Medulla oblongata (tissue), 1 donor: ENCODE measurements at regions not wholly inside any gene's neighbourhood (a gene's known extent, or its start where the extent isn't known, plus 50 kb on each side); places are given as distances from the start of the nearest gene placed in this dataset.
"Not testable (repeated sequence)": the region's sequence is repeated elsewhere in the genome, so short reads cannot be mapped to it uniquely, and the experiment has no call there.

Experiments
- DNase-seq: peaks from one replicate; pipeline ENCODE4 v3.0.0-alpha.2; 2015; ENCODE audit errors: extremely low spot score

DNA sequence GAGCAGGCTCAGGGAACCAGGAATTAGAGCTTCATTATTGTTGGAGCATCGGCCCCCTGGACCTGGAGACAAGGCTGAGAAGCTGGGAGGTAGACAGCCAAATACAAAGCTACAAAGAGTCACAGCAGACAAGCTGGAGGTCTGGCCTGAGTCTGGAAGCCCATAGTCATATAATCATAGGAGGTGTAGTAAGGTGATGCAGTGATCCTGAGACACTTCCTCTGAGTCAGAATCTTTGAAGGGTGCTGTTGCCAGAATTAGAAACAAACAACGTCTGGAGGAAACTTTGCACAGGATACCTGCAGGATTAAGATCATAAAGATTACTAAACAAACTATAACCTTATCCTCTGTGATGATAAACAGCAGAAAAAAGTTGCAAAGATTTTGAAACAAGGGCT is 213.8 kb downstream of the DSC3 start:
- no peak for DNase-seq

DNA sequence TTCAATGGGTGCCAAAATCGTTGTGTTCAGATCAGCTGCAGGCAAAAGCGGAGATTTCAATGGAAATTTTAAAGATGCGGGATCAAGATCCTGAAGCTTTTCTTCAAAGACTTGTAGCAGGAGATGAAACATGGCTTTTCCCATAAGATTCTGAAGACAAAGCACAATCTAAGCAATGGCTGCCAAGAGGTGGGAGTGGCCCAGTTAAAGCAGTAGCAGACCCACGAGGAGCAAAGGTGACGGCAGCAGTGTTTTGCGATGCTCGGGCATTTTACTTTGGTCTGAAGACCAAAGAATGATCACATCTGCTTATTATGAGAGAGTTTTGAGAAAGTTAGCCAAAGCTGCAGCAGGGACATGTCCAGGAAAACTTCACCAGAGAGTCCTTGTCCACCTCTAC is 222.9 kb downstream of the DSC3 start:
- no peak for DNase-seq

DNA sequence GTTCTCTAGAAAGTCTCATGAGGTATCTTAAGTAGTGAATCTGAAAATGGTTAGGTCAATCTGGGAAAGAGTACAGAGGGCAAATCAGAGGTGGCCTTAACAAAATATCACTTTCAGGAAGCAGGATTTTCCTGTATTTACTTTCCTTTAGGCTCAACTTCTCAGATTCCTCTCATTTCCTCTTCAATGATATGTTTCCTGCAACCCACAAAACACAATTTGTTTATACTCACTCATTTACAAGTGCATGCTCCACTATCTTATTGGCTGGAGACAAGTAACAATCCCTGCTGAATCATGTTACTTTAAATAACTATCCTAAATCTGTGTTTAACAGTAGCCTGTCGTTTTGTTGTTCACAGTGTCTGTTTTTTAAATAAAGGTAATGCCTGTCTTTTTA is 228.1 kb downstream of the DSC3 start:
- no peak for DNase-seq

DNA sequence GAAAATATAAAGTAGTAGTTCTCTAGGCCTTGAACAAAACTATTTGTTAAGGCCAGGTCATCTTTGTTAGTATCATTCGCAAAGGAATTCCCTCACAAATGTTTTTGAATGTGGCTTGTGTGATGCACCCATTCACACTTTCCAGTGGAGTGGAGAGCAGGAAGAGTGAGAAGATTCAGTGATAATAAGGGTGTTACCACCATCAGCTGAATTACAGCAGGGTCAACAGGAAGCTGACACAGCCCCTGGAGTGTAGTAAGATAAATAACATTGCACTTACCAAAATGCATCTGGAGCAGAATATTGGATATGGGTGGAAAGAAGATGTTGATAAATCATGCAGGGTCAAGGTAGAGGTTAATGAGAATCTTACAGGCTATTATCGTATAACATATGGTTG is 231.0 kb downstream of the DSC3 start:
- no peak for DNase-seq

DNA sequence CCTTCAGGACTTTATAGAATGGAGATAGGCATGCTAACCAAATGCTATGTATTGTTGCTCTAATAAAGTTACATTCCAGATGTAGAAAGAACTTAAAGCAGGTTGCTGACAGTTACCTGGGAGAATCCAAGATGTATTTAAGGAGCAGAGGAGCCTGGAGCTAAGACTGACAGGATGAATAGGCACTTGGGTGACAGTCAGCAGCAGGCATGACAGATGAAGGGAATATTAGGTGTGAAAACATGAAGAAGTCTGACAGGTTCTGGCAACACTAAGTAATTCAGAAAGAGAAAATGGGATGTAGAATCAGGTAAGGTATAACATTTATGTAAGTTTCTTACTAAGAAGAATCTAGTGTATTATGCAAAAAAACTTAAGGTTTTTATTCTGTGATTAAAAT is 232.0 kb downstream of the DSC3 start:
- no peak for DNase-seq

DNA sequence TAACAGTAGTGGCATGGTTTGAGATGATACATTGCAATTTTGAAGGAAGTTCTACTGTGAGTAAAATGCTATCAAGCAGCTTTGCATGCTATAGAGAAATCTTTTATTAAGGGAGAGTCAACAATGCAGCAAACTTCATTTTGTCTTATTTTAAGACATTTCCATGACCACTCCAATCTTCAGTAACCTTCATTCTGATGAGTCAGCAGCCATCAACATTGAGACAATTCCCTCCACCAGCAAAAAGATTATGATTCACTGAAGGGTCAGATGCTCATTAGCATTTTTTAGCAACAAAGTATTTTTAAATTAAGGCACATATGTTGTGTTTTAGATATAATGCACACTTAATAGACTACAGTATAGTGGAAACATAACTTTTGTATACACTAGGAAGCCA is 235.7 kb downstream of the DSC3 start:
- no peak for DNase-seq

DNA sequence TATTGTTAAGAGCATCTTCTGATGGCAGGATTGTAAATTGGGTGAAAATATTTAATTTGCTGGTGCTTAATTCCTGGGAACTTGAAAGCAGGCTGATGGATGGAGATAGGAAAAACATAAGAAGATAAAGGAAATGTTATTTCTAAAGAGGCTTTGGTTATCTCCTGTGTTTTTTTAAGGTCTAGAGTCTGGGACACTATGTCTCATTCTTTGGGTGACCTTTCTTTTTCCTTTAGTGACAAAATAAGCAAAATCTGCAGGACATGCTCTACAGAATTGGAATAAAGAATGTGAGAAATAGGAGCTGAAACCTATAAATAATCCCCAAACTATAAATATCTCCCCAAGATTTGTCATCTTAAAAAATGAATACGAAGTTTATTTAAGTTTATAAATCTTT is 241.7 kb downstream of the DSC3 start:
- DNase-seq, result no peak

DNA sequence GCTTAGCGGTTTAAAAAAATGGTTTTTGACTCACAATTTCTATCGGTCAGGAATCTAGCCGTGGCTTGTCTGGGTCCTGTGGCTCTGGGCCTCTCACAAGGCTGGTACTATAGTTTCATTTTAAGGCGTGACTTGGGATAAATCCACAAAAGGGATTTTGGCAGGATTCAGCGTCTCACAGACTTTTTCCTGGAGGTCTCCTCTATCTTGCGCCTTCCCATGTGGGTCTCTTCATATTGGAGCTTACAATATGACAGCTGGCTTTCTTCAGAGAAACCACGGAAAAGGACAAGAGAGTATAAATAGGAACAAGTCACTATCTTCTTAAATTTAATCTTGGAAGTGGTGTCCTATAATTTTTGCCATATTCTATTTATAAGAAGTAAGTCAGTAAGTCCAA is 250.5 kb downstream of the DSC3 start:
- no peak for DNase-seq

DNA sequence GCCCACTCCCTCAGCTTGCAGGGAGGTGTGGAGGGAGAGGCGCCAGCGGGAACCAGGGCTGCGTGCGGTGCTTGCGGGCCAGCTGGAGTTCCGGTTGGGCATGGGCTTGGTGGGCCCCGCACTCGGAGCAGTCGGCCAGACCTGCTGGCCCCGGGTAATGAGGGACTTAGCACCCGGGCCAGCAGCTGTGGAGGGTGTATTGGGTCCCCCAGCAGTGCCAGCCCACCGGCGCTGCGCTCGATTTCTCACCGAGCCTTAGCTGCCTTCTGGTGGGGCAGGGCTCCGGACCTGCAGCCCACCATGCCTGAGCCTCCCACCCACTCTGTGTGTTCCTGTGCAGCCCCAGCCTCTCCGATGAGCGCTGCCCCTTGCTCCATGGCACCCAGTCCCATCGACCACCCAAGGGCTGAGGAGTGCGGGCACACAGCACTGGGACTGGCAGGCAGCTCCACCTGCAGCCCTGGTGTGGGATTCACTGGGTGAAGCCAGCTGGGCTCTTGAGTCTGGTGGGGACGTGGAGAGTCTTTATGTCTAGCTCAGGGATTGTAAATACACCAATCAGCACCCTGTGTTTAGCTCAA is 254.0 kb downstream of the DSC3 start:
- DNase-seq, result not testable (repeated sequence)

DNA sequence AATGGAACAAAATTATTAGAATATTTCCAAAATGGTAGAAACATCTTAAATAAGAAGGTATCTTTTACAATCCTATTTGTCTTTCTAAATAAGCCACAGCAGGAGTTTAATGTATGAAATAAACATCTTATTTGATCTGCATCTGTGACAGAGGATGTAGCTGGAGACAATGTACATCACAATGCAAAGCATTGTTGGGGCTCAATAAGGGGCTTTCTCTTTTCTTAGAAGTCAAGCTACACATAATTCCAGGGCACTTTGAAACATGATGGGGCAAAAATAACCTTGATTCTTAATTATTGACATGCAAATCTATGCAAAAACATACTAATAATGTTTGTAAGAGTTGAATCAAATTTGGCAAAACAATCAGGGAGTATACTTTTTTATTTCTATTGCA is 255.1 kb downstream of the DSC3 start:
- DNase-seq, result no peak

DNA sequence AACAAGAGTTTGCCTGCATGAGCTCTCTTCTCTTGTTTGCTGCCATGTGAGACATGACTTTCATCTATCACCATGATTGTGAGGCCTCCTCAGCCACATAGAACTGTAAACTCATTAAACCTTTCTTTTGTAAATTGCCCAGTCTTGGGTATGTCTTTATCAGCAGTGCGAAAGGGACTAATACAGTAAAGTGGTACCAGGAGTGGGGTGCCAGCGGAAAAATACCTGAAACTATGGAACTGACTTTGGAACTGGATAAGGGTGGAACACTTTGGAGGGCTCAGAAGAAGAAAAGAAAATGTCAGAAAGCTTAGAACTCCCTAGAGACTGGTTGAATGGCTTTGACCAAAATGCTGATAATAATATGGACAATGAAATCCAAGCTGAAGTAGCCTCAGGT is 260.9 kb downstream of the DSC3 start:
- DNase-seq, result no peak

DNA sequence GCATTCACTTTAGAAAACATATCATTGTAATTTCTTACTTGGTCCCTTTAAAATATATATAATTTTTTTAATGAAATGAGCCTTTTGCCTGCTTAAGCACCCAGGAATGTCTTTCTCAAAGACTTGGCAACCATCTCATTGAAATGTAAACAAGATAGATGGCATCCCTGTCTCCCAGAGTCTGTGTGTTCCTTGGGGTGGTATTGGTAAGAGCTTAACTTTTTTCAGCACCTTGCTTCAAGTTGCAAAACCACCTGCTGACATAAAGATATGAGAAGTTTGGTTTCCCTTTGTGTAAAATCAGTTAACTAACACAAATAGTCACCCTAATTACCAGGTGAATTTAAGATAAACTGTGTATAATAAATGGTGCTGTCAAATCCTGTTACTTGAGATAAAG is 266.9 kb downstream of the DSC3 start:
- no peak for DNase-seq

DNA sequence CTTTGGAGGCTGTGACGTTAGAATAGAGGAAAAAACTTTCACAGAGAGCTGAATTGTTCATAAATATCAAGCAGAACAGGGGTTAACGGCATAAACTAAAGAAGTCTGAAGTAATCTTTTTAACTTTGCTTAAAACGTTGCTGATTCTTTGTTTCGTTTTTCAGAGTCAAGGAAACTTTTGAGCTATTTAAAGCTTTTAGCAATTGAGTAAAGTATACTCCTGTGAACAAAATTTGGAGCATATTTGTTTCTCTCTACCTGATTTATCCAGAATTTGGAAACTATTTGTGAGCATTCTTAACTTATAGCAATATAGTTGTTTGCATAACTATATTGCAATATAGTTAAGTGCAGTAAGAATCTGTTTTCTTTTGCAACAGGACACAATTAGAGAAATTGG is 270.4 kb downstream of the DSC3 start:
- DNase-seq, result not testable (repeated sequence)

DNA sequence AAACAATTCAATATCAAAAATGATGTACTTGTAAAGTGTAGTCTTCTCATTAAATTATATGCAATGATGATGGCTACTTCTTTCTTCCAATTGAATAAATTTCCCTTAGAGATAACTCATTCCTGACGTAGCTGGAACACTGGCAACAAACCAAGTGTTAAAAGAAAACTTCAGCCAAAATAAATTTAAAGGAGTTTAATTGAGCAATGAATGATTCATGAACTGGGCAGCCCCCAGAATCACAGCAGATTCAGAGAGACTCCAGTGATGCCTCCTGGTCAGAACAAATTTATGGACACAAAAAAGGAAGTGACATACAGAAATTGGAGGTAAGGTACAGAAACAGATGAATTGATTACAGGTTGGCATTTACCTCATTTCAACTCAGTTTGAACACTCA is 276.5 kb downstream of the DSC3 start:
- DNase-seq, result no peak

DNA sequence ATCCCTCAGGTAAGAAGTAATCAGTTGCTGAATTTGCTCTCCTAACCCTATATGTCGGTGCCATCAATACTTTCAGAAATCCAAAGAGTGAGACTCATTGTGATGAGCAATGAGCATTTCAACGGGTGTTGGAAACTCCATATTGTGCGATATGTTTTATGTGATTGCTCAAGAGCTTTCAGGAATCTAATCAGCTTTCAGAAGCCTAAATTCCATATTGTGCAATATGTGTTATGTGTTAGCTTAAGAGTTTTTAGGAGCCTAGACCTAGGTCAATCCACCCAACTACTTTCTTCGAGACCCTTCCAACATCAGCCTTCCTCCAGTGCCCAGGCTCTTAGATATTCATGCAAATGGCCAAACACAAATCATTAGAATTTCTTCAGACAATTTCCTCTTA is 277.3 kb downstream of the DSC3 start:
- DNase-seq, result no peak

DNA sequence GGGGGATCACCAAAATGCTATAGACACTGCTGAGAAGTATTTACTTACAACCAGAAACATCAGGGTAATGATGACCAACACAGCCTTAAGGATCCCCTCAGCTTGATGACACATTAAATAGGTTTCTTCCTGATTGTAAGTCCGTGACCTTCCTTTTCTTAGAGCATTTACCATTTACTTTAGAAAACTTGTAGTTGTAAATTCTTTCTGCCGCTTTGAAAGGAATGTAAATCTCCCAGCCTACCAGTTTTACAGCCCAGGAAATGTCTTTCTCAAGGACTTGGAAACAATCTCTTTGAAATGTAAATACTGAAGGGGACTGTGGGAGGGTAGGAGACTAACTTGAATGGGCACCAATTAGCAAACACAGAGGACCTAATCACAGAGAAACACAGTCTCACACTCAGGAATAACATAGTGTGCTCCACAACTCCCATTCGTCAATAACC is 278.6 kb downstream of the DSC3 start:
- no peak for DNase-seq

DNA sequence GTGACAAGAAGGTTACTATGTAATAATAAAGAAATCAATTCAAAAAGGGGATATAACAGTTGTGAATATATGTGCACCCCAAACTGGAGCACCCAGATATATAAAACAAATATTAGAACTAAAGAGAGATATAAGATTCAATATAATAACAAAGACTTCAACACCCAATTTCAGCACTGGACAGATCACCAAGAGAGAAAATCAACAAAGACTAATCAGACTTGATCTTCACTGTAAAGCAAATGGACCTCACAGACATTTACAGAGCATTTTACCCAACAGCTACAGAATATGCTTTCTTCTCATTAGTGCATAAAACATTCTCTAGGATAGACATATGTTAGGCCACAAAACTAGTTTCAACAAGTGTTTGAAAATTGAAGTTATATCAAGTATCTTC is 287.7 kb downstream of the DSC3 start:
- DNase-seq, result no peak

DNA sequence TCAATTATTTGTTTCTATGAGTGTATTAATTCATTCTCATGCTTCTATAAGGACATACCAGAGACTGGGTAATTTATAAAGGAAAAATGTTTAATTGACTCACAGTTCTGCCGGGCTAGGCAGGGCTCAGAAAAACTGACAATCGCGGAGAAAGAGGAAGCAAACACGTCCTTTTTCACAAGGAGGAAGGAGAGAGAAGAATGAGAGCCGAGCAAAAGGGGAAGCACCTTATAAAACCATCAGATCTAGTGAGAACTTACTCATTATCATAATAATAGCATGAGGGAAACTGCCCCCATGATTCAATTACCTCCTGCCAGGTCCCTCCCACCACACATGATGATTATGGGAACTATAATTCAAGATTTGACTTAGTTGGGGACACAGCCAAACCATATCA is 294.0 kb downstream of the DSC3 start:
- DNase-seq, result no peak

DNA sequence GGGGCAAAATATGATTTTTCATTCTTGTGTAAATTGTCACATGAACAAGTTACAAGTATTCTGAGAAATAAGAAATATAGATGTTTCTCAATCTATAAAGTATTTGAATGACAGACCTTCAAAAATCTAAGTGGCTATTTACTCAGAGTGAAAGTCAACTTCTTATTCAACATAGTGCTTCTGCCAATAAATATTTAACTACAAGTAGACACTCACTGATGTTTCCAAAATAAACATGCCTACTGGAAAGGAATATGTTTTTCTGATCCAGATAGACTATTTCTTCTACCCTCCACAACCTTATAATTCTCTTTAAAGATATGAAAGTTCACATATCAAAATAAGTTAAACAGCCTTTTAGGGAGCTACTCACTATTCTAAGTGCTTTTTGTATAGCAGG is 296.3 kb downstream of the DSC3 start:
- no peak for DNase-seq

DNA sequence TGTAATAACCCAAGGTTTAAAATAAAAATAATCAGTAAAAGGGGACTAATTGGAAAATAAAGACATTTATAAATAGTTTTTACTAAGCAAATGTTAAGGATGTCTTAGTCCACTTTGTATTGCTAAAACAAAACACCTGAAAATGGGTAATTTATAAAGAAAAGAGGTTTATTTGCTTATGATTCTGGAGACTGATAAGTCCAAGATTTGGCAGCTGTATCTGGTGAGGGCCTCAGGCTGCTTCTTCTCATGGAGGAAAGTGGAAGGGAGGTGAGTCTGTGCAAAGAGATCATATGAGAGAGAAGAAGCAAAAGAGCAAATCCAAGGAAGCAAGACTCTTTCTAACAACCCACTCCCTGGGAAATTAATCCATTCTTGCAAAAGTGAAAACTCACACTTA is 299.5 kb downstream of the DSC3 start:
- no peak for DNase-seq

DNA sequence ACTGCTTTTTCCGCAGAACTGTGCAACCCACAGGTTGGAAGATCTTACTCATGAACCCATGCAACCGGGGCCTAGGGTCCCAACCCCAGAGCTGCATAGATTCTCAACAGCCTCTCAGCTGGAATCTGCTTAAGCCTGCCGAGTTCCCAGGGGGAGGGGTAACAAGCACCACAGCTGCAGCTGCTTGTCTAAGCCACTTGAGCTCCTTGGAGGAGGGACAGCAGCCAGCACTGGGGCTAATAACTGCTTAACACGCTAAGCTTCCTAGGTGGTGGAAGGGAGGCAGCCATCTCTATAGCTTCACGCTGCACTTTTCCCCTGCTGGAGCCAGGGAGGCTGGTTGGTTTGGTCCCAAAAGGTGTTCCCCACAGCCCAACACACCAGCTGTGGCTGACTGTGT is 311.6 kb downstream of the DSC3 start:
- DNase-seq, result no peak

DNA sequence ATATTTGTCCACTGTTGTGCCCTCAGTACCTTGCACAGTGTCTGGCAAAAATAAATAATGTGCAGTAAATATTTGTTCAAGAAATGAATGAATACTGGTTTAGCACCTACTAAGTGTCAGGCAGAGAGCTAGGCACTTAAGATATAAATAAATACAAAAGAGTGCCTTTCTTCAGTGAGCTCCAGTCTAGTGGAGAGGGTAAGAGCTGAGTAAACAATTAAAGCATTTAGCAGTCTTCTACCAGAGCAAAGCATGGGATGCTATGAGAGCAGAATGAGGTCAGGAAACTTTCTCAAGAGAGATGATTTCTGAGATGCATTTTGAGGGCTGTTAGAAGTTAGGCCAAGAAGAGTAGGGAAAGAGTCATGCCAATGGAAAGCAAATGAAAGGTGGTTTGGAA is 314.7 kb downstream of the DSC3 start:
- no peak for DNase-seq

DNA sequence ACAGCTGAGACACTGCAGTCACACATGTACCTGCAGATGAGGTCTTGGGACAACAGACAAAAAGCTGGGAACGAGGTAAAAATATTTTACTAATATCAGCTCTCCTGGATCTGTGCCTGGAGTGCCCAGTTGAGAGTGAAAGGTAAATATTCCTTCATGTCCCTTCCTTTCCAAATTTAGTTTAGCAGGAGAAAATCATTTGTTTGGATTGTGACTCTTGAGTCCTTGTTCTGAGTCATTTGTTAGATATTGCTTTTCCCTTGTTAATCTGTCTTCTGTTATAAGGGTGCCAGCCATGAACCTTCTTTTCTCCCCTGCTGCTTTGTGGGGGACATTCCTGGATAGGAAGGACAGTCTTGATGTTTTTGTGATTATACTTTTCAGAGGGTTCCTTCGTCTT is 329.2 kb downstream of the DSC3 start:
- no peak for DNase-seq

DNA sequence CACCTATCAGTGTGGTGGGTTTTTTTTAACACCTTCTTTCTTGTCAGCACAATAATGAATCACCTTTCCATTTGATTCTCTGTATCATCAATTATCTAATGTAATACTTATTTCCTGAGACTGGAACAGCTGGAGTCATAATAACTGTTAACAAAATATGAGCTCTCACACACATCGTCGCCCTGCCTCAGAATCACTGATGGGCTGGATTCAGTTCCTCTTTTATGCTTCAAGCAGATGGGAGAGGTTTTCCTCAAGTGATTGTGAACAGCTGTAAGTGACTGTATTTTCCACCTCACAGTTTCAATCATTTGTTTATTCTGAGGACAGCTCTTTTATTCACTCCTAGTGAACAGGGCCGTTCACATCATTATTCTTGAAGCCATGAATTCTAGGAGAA is 330.2 kb downstream of the DSC3 start:
- no peak for DNase-seq

DNA sequence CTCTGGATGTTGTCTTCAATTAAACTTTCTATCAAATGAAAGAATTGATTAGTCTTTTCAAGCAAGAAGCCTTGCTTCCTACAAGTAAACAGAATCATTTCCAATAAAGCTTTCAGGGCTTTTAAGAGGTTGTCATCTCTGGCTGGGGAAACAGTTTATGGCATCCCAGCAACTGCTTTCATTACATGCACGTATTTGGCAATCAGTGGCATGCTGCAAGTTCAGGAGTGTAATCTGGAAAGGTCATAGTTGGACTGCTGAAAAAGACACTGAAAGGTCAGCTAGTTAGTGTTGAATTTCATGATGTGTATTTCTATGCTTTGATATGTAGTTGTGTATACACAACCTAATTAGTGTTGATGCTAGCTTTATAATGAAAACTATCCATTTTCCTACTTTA is 332.9 kb downstream of the DSC3 start:
- no peak for DNase-seq
